Limb (tissue), 2 donors: ENCODE measurements at regions not wholly inside any gene's neighbourhood (a gene's known extent, or its start where the extent isn't known, plus 50 kb on each side); places are given as distances from the start of the nearest gene placed in this dataset.
A peak's percentile ranks its signal among the peaks of the same experiment; 100 is the strongest.

Source experiments
- DNase-seq, 2 donors: peaks; one replicate each; pipeline ENCODE4 v3.0.0-alpha.2; 2016; ENCODE audit errors: extremely low spot score in 2 of 2

DNA sequence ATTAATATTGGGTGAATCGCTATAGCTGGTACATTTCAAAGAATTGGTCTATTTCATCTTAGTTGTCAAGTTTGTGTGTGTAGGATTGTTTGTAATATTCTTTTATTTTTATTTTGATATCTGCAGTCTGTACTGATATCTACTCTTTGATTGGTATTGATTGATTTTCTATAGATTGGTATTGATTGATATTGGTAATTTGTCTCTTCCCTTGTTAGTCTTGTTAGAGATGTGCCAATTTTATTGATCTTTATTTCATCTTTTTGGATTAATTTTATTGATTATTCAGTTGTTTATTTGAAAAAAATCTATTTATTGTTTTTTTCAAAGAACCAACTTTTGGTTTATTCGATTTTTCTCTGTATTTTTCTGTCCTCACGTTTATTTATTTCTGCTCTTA lies 61.4 kb downstream of the TM2D3 start:
- no peak for DNase-seq

DNA sequence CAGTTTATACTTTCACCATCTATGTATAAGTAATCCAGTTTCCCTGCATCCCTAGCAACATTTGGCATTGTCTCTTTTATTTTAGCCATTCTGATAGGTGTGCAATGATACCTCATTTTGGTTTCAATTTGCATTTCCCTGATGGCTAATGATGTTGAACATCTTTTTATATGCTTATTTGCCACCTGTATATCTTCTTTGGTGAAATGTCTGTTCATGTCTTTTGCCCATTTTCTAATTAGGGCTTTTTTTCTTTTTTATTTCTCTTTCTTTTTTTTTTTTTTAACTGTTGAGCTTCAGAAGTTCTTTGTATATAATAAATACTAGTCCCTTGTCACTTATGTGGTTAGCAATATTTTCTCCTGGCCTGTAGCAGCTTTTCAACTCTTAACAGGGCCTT lies 68.9 kb downstream of the TM2D3 start:
- DNase-seq: no peak

GRCh38 chr15:101580431-101580830 lies 71.8 kb downstream of the TM2D3 start:
- peak in 1 of 2 donors; percentile 18 for DNase-seq

DNA sequence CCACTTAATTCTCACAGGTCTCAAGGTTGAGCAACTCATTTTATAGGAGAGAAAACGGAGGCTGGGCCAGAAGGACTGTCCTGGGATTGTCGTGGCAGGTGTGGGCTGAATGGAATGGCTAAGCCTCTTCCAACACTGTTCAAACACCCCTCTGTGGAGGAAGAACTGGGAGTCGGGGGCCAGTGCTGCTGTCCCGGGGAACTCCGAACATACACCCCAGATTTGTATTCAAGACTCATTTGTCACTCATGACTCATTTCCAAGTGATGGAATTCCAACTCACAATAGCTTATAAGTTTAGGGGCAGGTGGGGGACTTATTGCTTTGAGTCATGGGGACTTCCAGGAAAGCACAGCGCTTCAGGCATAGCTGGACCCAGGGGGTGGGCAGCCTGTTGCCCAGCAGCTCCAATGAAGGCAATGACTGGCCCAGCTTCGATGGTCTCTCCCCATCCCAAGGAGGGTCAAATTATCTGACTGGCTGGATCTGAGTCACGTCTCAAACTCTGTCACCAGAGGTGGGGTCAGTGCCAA lies 72.5 kb downstream of the TM2D3 start:
- DNase-seq: no peak

GRCh38 chr15:101578443-101578894 lies 73.7 kb downstream of the TM2D3 start:
- no peak for DNase-seq

GRCh38 chr15:101573951-101574350 lies 78.2 kb downstream of the TM2D3 start:
- no peak for DNase-seq

DNA sequence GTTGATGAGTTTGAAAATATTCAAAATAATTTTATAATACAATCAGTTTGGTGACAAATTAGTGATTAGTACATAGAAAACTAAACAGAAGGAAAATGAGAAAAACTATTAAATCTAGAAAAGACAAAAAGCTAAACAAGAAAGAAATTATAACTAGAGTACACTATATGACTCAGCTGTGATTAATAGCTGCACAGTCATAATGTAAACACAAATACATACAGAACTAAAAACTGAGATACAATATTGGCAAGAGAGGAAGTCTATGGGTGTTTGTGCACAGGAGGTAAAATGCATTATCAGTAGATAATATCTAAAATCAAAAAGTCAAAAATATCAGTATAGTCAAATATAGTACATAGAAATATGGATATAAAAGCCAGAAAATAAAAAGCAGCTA lies 80.7 kb upstream of the PCSK6 start:
- DNase-seq: no peak

GRCh38 chr15:101568821-101569555 lies 79.5 kb upstream of the PCSK6 start:
- DNase-seq: no peak

DNA sequence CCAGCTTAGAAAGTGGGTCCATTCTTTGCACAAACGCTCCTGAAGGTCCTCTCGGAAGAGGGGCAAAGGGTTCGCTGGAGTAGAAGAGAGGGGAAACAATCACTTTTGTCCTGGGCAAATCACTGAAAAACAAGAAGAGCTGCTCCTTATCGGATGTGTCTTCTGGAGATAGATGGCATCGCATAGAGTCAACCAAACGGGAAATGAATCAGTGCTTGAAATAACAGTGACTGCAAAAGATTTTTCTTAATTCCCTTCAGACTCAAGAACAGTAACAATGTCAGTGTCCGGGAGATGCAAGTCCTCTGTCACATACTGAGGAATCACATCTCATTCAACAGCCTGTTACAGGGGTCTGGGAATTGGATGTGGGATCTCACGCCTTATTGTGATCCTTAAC lies 78.8 kb upstream of the PCSK6 start:
- no peak for DNase-seq

- no peak for DNase-seq
These were observed 77.4 kb upstream of the PCSK6 start for GRCh38 chr15:101566748-101567488.

GRCh38 chr15:101565377-101565776 lies 75.9 kb upstream of the PCSK6 start:
- no peak for DNase-seq

- DNase-seq: peak in 1 of 2 donors; percentile 7
These were observed 73.8 kb upstream of the PCSK6 start for GRCh38 chr15:101563176-101563796.

DNA sequence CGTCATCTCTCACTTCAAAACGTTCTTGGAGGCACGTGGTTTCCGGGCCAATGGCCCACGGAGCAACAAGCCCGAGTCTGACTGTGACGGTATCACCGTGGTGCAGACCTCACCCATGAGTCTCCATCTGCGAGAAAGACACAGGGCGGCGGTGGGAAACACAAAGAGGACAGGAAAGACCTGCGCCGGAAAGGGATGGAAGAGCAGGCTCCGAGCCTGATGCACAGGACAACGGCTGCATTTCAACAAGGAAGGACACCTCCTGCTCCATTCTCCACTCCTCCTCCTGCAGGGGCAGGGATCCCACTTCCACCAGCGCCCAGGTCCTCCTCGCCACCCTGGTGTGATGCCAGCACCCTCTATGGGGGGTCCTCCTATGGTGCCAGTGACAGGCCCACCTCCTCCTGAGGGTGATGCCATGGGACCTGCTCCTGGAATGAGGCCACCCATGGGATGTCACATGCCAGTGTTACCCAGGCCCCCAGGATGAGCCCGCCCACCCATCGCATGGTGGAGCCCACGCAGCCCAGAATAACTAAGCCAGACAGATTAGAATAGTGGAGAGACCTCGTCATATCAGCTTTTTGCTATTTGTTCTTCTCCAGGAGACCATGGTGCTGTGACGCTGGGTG lies 73.0 kb upstream of the PCSK6 start:
- no peak for DNase-seq

- DNase-seq: no peak
These were observed 72.0 kb upstream of the PCSK6 start for GRCh38 chr15:101561584-101561906.

GRCh38 chr15:101560722-101561583 lies 71.4 kb upstream of the PCSK6 start:
- no peak for DNase-seq

- no peak for DNase-seq
These were observed 70.4 kb upstream of the PCSK6 start for GRCh38 chr15:101559952-101560351.

DNA sequence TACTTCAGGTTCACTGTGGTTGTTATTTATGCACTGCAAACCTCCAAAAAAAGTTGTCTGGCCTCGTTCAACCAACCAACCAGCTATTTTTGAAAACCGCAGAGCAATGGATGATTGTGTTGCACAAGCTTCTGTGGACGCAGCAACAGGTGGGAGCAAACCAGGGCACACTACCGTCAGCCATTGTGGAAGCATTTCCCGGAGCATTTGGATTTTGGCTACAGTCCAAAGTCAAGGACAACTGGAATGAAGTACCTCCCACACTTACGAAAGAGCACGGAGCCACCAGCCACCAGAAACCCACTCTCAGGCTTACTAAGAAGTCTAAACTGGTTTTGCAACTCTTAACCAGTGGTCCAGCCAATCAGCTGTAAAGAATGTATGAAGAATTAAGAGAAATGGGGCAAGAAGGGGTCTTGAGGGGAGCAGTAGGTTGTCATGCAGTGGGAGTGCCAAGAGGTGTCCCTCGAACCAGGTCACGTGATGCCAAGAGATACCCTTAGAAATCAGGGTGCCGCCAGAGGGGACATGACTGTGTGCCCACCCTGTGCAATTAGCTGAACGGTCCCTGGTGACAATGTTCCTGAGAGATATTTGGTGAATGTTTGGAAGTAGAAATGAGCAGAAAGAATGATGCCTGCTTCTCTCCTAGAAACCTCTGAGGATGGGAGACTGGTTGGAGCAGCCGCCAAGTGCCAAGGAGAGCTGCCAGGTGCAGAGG lies 68.9 kb upstream of the PCSK6 start:
- DNase-seq: peak in 1 of 2 donors; percentile 34

GRCh38 chr15:101556273-101556672 lies 66.8 kb upstream of the PCSK6 start:
- DNase-seq: no peak

DNA sequence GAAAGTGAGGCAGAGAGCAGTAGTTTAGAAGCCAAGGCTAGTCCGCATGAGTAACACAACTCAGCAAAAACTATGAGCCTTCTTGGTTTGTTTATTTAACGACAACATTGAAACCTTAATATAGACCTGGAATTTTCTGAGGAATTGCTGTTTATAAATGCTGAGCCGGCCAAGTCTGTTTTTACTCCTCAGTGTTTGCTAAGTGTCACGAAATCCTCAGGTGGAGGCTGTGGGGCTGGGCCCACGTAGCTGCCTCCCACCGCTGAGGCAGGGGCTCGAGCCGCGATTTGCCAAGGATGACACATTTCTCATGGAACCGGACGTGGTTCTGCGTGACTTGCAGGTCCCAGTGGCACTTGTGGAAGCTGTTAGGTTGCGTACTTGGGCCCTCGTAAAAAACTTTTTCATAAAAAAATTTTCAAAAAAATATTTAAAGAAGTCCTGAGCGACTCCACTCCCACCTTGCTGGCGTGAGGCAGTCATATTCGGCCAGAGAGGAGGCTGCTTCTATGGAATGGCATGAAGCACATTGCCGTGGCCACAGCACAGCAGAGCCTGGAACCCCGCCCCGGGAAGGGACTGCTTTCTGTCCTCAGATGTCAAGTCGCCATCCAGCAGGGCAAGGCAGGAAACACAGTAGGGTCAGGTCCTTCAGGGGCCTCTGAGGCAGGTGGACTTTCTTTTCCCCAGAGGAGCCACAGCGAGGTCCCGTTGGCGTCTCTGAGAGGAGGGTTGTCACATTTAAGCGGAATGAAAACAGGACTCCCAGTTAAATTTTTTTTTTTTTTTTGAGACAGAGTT lies 64.8 kb upstream of the PCSK6 start:
- no peak for DNase-seq
